HepG2 (cell line): ENCODE measurements at regions not wholly inside any gene's neighbourhood (a gene's known extent, or its start where the extent isn't known, plus 50 kb on each side); places are given as distances from the start of the nearest gene placed in this dataset.

Experiments used
- ATF7 ChIP-seq, 2 experiments: fragments of 450-650 bp in 1 of 2; sonication (generic) in 1 of 2; formaldehyde crosslinking in 1 of 2; IDR thresholded peaks; 2 replicates each; pipeline versions ENCODE4 v1.4.0 to v1.6.1; 2016 to 2020; ENCODE audit warnings: antibody characterized with exemption in 1 of 2, mild to moderate bottlenecking in 1 of 2, missing genetic modification reagents in 1 of 2
- GZF1 ChIP-seq: sonication (generic); formaldehyde crosslinking; IDR thresholded peaks from 2 replicates; pipeline ENCODE4 v1.5.1; 2020; ENCODE audit warnings: mild to moderate bottlenecking, missing genetic modification reagents
- HCFC1 ChIP-seq: fragments of 150-350 bp; IDR thresholded peaks from 2 replicates; pipeline ENCODE4 v1.6.1; 2014; ENCODE audit warnings: low read depth, low read length
- POLR2A ChIP-seq, 2 experiments: IDR thresholded peaks; 2 replicates each; pipeline ENCODE4 v1.6.1; 2011; ENCODE audit warnings: low read depth in 2 of 2, low read length in 2 of 2, mild to moderate bottlenecking in 1 of 2, moderate library complexity in 1 of 2; ENCODE audit not compliant: insufficient read depth in 1 of 2
- ZNF235 ChIP-seq: sonication (generic); formaldehyde crosslinking; IDR thresholded peaks from 2 replicates; pipeline ENCODE4 v1.8.1; 2023; ENCODE audit warnings: mild to moderate bottlenecking, missing genetic modification reagents, borderline replicate concordance
- TF ChIP-seq, protein P1 (sequence below): sonication (generic); formaldehyde crosslinking; IDR thresholded peaks from 2 replicates; pipeline ENCODE4 v1.8.0; 2022; ENCODE audit warnings: mild to moderate bottlenecking, missing genetic modification reagents
- TF ChIP-seq, protein P2 (sequence below): IDR thresholded peaks from 2 replicates; pipeline ENCODE4 v1.6.1; 2016; ENCODE audit warnings: low read depth
- TF ChIP-seq, protein P3 (sequence below): sonication (generic); formaldehyde crosslinking; conservative IDR thresholded peaks from 2 replicates; pipeline ENCODE4 v1.4.0; 2020; ENCODE audit warnings: missing genetic modification reagents
- TF ChIP-seq, protein P4 (sequence below): sonication (generic); formaldehyde crosslinking; IDR thresholded peaks from 2 replicates; pipeline ENCODE4 v1.5.1; 2020; ENCODE audit warnings: mild to moderate bottlenecking, missing genetic modification reagents, borderline replicate concordance
- TF ChIP-seq, protein P5 (sequence below), 2 experiments: fragments of 450-650 bp in 1 of 2; sonication (generic) in 1 of 2; formaldehyde crosslinking in 1 of 2; IDR thresholded peaks; 2 replicates each; pipeline versions ENCODE4 v1.6.1 to v1.8.0; 2016 to 2022; ENCODE audit warnings: antibody characterized with exemption in 1 of 2, mild to moderate bottlenecking in 1 of 2, missing genetic modification reagents in 1 of 2
- TF ChIP-seq, protein P6 (sequence below): sonication (generic); formaldehyde crosslinking; IDR thresholded peaks from 2 replicates; pipeline ENCODE4 v1.4.0; 2020; ENCODE audit warnings: low read depth, mild to moderate bottlenecking, missing genetic modification reagents
- TF ChIP-seq, protein P7 (sequence below): fragments of 450-650 bp; IDR thresholded peaks from 2 replicates; pipeline ENCODE4 v1.6.1; 2017; ENCODE audit warnings: mild to moderate bottlenecking

DNA sequence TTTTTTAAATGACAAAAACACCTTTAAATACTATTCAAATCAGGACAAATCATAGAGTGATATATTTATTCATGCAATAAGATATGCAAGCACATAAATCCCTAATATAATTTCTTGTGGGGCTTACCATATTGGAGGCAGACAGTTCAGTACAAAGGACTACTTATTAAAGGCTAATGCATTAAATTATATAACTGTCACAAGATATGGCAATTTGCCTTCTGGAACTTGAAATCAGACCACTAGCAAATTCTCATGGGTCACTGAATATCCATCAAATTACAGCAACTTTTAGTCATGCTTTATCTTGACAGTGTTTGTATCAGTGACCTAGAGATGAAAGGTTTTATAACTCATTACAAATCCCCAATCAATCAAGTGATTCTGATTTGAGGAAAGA, 54.1 kb upstream of the NCAM2 start:
- TF ChIP-seq ZNF235 (CRISPR knock-in tag) (no peak), POLR2A (IDR thresholded peaks at IDR 0.05; ENCODE audit: insufficient read depth in 1 of 2, low read depth in 2 of 2, low read length in 2 of 2) (no peak), GZF1 (CRISPR knock-in tag) (no peak), ATF7 (IDR thresholded peaks at IDR 0.05) (no peak), ATF7 (CRISPR knock-in tag; IDR thresholded peaks at IDR 0.05) (no peak), HCFC1 (no peak)
- TF ChIP-seq, protein P1, sequence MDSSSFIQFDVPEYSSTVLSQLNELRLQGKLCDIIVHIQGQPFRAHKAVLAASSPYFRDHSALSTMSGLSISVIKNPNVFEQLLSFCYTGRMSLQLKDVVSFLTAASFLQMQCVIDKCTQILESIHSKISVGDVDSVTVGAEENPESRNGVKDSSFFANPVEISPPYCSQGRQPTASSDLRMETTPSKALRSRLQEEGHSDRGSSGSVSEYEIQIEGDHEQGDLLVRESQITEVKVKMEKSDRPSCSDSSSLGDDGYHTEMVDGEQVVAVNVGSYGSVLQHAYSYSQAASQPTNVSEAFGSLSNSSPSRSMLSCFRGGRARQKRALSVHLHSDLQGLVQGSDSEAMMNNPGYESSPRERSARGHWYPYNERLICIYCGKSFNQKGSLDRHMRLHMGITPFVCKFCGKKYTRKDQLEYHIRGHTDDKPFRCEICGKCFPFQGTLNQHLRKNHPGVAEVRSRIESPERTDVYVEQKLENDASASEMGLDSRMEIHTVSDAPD, result no peak
- TF ChIP-seq, protein P2, sequence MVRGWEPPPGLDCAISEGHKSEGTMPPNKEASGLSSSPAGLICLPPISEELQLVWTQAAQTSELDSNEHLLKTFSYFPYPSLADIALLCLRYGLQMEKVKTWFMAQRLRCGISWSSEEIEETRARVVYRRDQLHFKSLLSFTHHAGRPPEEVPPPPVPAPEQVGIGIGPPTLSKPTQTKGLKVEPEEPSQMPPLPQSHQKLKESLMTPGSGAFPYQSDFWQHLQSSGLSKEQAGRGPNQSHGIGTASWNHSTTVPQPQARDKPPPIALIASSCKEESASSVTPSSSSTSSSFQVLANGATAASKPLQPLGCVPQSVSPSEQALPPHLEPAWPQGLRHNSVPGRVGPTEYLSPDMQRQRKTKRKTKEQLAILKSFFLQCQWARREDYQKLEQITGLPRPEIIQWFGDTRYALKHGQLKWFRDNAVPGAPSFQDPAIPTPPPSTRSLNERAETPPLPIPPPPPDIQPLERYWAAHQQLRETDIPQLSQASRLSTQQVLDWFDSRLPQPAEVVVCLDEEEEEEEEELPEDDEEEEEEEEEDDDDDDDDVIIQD (CRISPR knock-in tag), result no peak
- TF ChIP-seq, protein P3, sequence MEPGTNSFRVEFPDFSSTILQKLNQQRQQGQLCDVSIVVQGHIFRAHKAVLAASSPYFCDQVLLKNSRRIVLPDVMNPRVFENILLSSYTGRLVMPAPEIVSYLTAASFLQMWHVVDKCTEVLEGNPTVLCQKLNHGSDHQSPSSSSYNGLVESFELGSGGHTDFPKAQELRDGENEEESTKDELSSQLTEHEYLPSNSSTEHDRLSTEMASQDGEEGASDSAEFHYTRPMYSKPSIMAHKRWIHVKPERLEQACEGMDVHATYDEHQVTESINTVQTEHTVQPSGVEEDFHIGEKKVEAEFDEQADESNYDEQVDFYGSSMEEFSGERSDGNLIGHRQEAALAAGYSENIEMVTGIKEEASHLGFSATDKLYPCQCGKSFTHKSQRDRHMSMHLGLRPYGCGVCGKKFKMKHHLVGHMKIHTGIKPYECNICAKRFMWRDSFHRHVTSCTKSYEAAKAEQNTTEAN (CRISPR knock-in tag), result no peak
- TF ChIP-seq, protein P4, sequence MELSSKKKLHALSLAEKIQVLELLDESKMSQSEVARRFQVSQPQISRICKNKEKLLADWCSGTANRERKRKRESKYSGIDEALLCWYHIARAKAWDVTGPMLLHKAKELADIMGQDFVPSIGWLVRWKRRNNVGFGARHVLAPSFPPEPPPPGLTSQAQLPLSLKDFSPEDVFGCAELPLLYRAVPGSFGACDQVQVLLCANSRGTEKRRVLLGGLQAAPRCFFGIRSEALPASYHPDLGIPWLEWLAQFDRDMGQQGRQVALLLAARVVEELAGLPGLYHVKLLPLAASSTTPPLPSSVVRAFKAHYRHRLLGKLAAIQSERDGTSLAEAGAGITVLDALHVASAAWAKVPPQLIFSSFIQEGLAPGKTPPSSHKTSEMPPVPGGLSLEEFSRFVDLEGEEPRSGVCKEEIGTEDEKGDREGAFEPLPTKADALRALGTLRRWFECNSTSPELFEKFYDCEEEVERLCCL, result no peak
- TF ChIP-seq, protein P5, sequence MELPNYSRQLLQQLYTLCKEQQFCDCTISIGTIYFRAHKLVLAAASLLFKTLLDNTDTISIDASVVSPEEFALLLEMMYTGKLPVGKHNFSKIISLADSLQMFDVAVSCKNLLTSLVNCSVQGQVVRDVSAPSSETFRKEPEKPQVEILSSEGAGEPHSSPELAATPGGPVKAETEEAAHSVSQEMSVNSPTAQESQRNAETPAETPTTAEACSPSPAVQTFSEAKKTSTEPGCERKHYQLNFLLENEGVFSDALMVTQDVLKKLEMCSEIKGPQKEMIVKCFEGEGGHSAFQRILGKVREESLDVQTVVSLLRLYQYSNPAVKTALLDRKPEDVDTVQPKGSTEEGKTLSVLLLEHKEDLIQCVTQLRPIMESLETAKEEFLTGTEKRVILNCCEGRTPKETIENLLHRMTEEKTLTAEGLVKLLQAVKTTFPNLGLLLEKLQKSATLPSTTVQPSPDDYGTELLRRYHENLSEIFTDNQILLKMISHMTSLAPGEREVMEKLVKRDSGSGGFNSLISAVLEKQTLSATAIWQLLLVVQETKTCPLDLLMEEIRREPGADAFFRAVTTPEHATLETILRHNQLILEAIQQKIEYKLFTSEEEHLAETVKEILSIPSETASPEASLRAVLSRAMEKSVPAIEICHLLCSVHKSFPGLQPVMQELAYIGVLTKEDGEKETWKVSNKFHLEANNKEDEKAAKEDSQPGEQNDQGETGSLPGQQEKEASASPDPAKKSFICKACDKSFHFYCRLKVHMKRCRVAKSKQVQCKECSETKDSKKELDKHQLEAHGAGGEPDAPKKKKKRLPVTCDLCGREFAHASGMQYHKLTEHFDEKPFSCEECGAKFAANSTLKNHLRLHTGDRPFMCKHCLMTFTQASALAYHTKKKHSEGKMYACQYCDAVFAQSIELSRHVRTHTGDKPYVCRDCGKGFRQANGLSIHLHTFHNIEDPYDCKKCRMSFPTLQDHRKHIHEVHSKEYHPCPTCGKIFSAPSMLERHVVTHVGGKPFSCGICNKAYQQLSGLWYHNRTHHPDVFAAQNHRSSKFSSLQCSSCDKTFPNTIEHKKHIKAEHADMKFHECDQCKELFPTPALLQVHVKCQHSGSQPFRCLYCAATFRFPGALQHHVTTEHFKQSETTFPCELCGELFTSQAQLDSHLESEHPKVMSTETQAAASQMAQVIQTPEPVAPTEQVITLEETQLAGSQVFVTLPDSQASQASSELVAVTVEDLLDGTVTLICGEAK (IDR thresholded peaks at IDR 0.05), result no peak
- TF ChIP-seq, protein P5 (CRISPR knock-in tag; IDR thresholded peaks at IDR 0.05), result no peak
- TF ChIP-seq, protein P6, sequence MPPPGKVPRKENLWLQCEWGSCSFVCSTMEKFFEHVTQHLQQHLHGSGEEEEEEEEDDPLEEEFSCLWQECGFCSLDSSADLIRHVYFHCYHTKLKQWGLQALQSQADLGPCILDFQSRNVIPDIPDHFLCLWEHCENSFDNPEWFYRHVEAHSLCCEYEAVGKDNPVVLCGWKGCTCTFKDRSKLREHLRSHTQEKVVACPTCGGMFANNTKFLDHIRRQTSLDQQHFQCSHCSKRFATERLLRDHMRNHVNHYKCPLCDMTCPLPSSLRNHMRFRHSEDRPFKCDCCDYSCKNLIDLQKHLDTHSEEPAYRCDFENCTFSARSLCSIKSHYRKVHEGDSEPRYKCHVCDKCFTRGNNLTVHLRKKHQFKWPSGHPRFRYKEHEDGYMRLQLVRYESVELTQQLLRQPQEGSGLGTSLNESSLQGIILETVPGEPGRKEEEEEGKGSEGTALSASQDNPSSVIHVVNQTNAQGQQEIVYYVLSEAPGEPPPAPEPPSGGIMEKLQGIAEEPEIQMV, result no peak
- TF ChIP-seq, protein P7, sequence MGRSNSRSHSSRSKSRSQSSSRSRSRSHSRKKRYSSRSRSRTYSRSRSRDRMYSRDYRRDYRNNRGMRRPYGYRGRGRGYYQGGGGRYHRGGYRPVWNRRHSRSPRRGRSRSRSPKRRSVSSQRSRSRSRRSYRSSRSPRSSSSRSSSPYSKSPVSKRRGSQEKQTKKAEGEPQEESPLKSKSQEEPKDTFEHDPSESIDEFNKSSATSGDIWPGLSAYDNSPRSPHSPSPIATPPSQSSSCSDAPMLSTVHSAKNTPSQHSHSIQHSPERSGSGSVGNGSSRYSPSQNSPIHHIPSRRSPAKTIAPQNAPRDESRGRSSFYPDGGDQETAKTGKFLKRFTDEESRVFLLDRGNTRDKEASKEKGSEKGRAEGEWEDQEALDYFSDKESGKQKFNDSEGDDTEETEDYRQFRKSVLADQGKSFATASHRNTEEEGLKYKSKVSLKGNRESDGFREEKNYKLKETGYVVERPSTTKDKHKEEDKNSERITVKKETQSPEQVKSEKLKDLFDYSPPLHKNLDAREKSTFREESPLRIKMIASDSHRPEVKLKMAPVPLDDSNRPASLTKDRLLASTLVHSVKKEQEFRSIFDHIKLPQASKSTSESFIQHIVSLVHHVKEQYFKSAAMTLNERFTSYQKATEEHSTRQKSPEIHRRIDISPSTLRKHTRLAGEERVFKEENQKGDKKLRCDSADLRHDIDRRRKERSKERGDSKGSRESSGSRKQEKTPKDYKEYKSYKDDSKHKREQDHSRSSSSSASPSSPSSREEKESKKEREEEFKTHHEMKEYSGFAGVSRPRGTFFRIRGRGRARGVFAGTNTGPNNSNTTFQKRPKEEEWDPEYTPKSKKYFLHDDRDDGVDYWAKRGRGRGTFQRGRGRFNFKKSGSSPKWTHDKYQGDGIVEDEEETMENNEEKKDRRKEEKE, result no peak
